CD14-positive monocyte (primary cell): ENCODE measurements at regions not wholly inside any gene's neighbourhood (a gene's known extent, or its start where the extent isn't known, plus 50 kb on each side); places are given as distances from the start of the nearest gene placed in this dataset.

Experiments
- DNase-seq, 3 donors: peaks; one replicate each; pipeline ENCODE4 v3.0.0-alpha.2; 2011 to 2022
- H2AFZ ChIP-seq: 2 replicates; pipeline ENCODE4 v1.6.0; 2012; ENCODE audit warnings: mild to moderate bottlenecking, low read depth, low read length, inconsistent platforms; ENCODE audit not compliant: insufficient read depth, poor library complexity, severe bottlenecking
- H3K27ac ChIP-seq, 2 donors: 1 replicate in 1 of 2; 2 replicates in 1 of 2; pipeline ENCODE4 v1.5.1; 2012 to 2013; ENCODE audit warnings: low read length in 2 of 2, control low read depth in 1 of 2, inconsistent platforms in 1 of 2, low read depth in 1 of 2, mild to moderate bottlenecking in 1 of 2
- H3K27me3 ChIP-seq, 2 donors: one replicate each; pipeline versions ENCODE4 v1.6.0 to v1.6.1; 2011 to 2013; ENCODE audit warnings: low read length in 2 of 2; ENCODE audit not compliant: control insufficient read depth in 2 of 2, insufficient read depth in 2 of 2
- H3K36me3 ChIP-seq, 2 donors: replicated peaks in 1 of 2; 1 replicate in 1 of 2; 2 replicates in 1 of 2; pipeline versions ENCODE4 v1.5.1 to v1.6.1; 2012 to 2013; ENCODE audit warnings: low read length in 2 of 2, control low read depth in 1 of 2, inconsistent platforms in 1 of 2, mild to moderate bottlenecking in 1 of 2; ENCODE audit not compliant: insufficient read depth in 2 of 2, control insufficient read depth in 1 of 2
- H3K4me1 ChIP-seq, 2 donors: 1 replicate in 1 of 2; 2 replicates in 1 of 2; pipeline versions ENCODE4 v1.5.1 to v1.6.1; 2012 to 2013; ENCODE audit warnings: low read length in 2 of 2, control low read depth in 1 of 2, inconsistent platforms in 1 of 2, mild to moderate bottlenecking in 1 of 2, moderate library complexity in 1 of 2; ENCODE audit not compliant: insufficient read depth in 2 of 2, control insufficient read depth in 1 of 2
- H3K4me2 ChIP-seq: replicated peaks from 2 replicates; pipeline ENCODE3; 2012; ENCODE audit warnings: low read length, moderate library complexity, mild to moderate bottlenecking; ENCODE audit not compliant: poor library complexity, severe bottlenecking; ENCODE audit errors: extremely low read depth
- H3K4me3 ChIP-seq, 3 experiments: fragments of 200-600 bp in 1 of 3; sonication (generic) in 1 of 3; replicated peaks in 1 of 3; 1 replicate in 2 of 3; 2 replicates in 1 of 3; pipeline ENCODE4 v1.5.1; 2011 to 2013; ENCODE audit warnings: low read length in 3 of 3, mild to moderate bottlenecking in 3 of 3, control low read depth in 2 of 3, low read depth in 2 of 3, inconsistent platforms in 1 of 3, moderate library complexity in 1 of 3
- H3K79me2 ChIP-seq: 2 replicates; pipeline ENCODE4 v1.6.0; 2012; ENCODE audit warnings: mild to moderate bottlenecking, control low read depth, inconsistent platforms, low read length, moderate library complexity; ENCODE audit not compliant: insufficient read depth
- H3K9ac ChIP-seq: 2 replicates; pipeline ENCODE4 v1.6.0; 2017; ENCODE audit warnings: low read length, mild to moderate bottlenecking; ENCODE audit not compliant: insufficient read depth, poor library complexity, severe bottlenecking
- H3K9me3 ChIP-seq, 2 donors: replicated peaks in 1 of 2; 1 replicate in 1 of 2; 2 replicates in 1 of 2; pipeline versions ENCODE4 v1.5.1 to v1.6.1; 2012 to 2013; ENCODE audit warnings: low read length in 2 of 2, control low read depth in 1 of 2; ENCODE audit not compliant: control insufficient read depth in 1 of 2, insufficient read depth in 1 of 2
- H4K20me1 ChIP-seq: 2 replicates; pipeline ENCODE4 v1.6.0; 2012; ENCODE audit warnings: mild to moderate bottlenecking, low read length, control low read depth, moderate library complexity; ENCODE audit not compliant: insufficient read depth
- H3K27ac Mint-ChIP-seq, 7 donors: one replicate each; pipeline ENCODE4 v1.8.0; 2020; ENCODE audit warnings: mild to moderate bottlenecking in 7 of 7, mixed read lengths in 7 of 7, moderate library complexity in 6 of 7, inconsistent platforms in 2 of 7
- H3K27me3 Mint-ChIP-seq, 3 donors: one replicate each; pipeline ENCODE4 v1.8.0; 2021 to 2022; ENCODE audit warnings: low read depth in 3 of 3, mild to moderate bottlenecking in 3 of 3, mixed read lengths in 3 of 3, moderate library complexity in 3 of 3, inconsistent platforms in 1 of 3
- H3K36me3 Mint-ChIP-seq, 2 donors: one replicate each; pipeline ENCODE4 v1.8.0; 2020; ENCODE audit warnings: mixed read lengths in 2 of 2, inconsistent platforms in 1 of 2, mild to moderate bottlenecking in 1 of 2
- H3K4me1 Mint-ChIP-seq: one replicate; pipeline ENCODE4 v1.8.0; 2020; ENCODE audit warnings: mild to moderate bottlenecking, mixed read lengths
- H3K4me3 Mint-ChIP-seq, 2 donors: one replicate each; pipeline ENCODE4 v1.8.0; 2020; ENCODE audit warnings: mild to moderate bottlenecking in 2 of 2, mixed read lengths in 2 of 2, moderate library complexity in 1 of 2
- H3K9me3 Mint-ChIP-seq, 7 donors: one replicate each; pipeline ENCODE4 v1.8.0; 2020 to 2022; ENCODE audit warnings: mixed read lengths in 7 of 7, mild to moderate bottlenecking in 6 of 7, moderate library complexity in 6 of 7, inconsistent platforms in 2 of 7
- WGBS: methylation state at CpG from one replicate; pipeline ENCODE4 v1.1.5; 2013; ENCODE audit warnings: missing lambda C conversion rate; ENCODE audit not compliant: insufficient coverage; 5-methylcytosine and 5-hydroxymethylcytosine counted together
- intact Hi-C, 2 donors: fragments of 100-400 bp; cut with micrococcal nuclease; formaldehyde crosslinking; loops; one replicate each; pipeline versions ENCODE4 v1.15.0 to v1.15.1; 2023
- TF ChIP-seq, protein P1 (sequence below): fragments of 200-600 bp; IDR thresholded peaks from one replicate; pipeline ENCODE4 v1.8.0; 2022; ENCODE audit warnings: antibody characterized with exemption, mild to moderate bottlenecking

DNA sequence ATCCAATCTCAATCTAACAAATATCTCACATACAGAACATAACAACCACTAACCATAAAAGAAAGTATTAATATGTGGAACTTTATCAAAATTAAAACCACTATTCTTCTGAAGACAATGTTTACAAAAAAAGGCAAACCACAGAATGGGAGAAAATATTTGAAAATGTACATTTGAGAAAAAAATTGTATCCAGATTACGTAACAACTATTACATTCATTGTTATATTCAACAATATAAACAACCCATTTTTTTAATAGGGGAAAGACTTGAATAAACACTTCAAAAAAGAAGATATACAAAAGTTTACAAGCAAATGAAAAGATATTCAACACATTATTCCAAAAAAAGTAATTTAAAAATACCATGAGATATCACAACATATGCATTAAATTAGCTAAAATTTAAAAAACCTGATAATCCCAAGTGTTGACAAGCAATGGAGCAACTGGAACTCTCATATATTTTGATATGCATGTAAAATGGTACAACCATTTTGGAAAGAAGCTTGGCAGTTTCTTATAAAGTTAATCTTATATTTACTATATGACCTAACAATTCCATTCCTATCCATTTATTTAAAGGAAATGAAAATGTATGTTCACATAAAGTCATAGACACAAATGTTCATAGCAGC lies 124.3 kb upstream of the CDYL start:
- H3K79me2 ChIP-seq, result no peaks in the 10 kb centered on the region
- Mint-ChIP-seq H3K27me3 (peaks cover 18 to 22% (median 20%) of the 10 kb centered on the region in 3 donors), H3K4me1 (peaks cover 9% of the 10 kb centered on the region), H3K4me3 (no peak overlapping the region), H3K9me3 (peaks cover 0 to 7% (median 2%) of the 10 kb centered on the region in 7 donors), H3K36me3 (no peaks in the 10 kb centered on the region), H3K27ac (no peak overlapping the region)
- no peaks in the 10 kb centered on the region for H3K36me3 ChIP-seq
- H3K27me3 ChIP-seq, result peaks cover 6 to 8% of the 10 kb centered on the region in 2 donors
- H3K9ac ChIP-seq, result no peak overlapping the region
- H3K4me1 ChIP-seq, result peaks cover 3 to 5% of the 10 kb centered on the region in 2 donors
- H3K4me2 ChIP-seq, result no peak overlapping the region
- H3K27ac ChIP-seq, result no peak overlapping the region
- WGBS, result no CpG with 5 or more reads among the region's 1 CpG
- DNase-seq, result no peak
- H4K20me1 ChIP-seq, result no peaks in the 10 kb centered on the region
- TF ChIP-seq, protein P1, sequence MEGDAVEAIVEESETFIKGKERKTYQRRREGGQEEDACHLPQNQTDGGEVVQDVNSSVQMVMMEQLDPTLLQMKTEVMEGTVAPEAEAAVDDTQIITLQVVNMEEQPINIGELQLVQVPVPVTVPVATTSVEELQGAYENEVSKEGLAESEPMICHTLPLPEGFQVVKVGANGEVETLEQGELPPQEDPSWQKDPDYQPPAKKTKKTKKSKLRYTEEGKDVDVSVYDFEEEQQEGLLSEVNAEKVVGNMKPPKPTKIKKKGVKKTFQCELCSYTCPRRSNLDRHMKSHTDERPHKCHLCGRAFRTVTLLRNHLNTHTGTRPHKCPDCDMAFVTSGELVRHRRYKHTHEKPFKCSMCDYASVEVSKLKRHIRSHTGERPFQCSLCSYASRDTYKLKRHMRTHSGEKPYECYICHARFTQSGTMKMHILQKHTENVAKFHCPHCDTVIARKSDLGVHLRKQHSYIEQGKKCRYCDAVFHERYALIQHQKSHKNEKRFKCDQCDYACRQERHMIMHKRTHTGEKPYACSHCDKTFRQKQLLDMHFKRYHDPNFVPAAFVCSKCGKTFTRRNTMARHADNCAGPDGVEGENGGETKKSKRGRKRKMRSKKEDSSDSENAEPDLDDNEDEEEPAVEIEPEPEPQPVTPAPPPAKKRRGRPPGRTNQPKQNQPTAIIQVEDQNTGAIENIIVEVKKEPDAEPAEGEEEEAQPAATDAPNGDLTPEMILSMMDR, result no peak
- no peaks in the 10 kb centered on the region for H3K9me3 ChIP-seq
- H2AFZ ChIP-seq, result no peak overlapping the region
- H3K4me3 ChIP-seq, result no peak overlapping the region
- intact Hi-C loops, result no loop called here

DNA sequence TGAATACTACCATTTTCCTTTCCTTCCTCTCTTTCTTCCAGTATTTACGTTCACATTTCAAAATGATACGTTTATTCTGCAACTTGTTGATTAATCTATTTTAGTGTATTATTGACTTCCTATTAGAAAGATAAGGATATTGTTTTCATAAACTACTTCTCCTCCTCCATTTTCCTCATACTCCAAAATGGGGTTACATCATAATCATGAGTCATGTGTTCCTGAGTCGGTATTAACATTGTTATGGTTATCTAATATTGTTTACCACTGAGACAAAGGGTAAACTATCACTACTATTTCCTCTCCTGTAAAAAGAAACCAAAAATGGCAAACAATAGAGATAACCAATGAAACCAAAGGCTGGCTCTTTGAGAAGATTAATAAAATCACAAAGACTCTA lies 126.5 kb upstream of the CDYL start:
- no CpG with 5 or more reads among the region's 3 CpGs for WGBS
- no peak overlapping the region for H3K4me3 ChIP-seq
- no peak overlapping the region for H3K27ac Mint-ChIP-seq

More for the DNA sequence above, 126.5 kb upstream of the CDYL start:
- peak in 2 of 3 donors; percentile 1 to 38 for DNase-seq
- no peaks in the 10 kb centered on the region for H4K20me1 ChIP-seq
- no peak overlapping the region for H3K4me2 ChIP-seq
- H3K9me3 ChIP-seq, result no peaks in the 10 kb centered on the region
- H3K4me1 ChIP-seq, result peaks cover 3 to 5% of the 10 kb centered on the region in 2 donors
- TF ChIP-seq, protein P1, result no peak
- H3K79me2 ChIP-seq, result no peaks in the 10 kb centered on the region
- H2AFZ ChIP-seq, result no peak overlapping the region
- intact Hi-C loops, result no loop called here
- Mint-ChIP-seq H3K9me3 (peaks cover 0 to 7% (median 2%) of the 10 kb centered on the region in 7 donors), H3K4me1 (peaks cover 9% of the 10 kb centered on the region), H3K27me3 (peaks cover 21 to 23% (median 21%) of the 10 kb centered on the region in 3 donors), H3K36me3 (no peaks in the 10 kb centered on the region), H3K4me3 (no peak overlapping the region)
- no peaks in the 10 kb centered on the region for H3K36me3 ChIP-seq
- no peak overlapping the region for H3K9ac ChIP-seq
- no peak overlapping the region for H3K27ac ChIP-seq
- peaks cover 6 to 8% of the 10 kb centered on the region in 2 donors for H3K27me3 ChIP-seq
